Brain pericyte (primary cell): ENCODE measurements at regions not wholly inside any gene's neighbourhood (a gene's known extent, or its start where the extent isn't known, plus 50 kb on each side); places are given as distances from the start of the nearest gene placed in this dataset.

Experiments used
- DNase-seq: peaks from one replicate; pipeline ENCODE4 v3.0.0-alpha.2; 2012; ENCODE audit warnings: low read depth, low spot score

DNA sequence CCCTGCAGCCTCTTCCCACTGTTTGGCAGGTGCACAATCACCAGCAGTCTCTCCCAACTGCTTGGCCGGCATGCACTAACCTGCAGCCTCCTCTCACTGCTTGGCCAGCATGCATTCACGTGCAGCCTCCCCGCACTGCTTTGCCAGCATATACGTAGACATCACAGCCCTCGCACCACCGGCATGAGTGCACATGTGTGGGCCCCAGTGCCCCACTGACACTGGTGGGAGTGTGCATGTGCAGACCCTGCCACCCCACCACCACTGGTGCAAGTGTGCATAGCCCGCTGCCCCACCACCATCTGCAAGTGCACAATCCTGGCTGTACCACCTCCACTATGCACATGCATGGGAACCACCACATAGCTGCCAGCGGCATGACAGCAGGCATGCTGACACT lies 127.5 kb upstream of the SOX9 start:
- no peak for DNase-seq

DNA sequence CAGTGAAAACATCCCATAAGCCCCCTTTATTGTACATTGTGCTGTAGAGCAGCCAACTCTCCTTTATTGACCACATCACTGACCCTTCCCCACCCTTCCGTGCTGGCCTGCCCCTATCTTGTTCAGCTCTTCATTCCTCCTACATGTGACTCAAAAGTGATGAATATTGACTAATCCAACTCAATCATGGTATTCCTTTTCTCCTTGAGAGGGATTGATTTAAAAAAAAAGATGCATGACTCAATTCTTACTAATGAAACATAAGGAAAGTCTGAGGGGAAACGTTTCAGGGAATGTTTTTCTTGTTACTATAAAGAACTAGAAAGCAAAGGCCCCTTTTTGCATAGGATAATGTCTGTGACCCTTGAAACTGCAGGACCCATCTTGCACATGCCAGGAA lies 125.2 kb upstream of the SOX9 start:
- DNase-seq, result no peak

DNA sequence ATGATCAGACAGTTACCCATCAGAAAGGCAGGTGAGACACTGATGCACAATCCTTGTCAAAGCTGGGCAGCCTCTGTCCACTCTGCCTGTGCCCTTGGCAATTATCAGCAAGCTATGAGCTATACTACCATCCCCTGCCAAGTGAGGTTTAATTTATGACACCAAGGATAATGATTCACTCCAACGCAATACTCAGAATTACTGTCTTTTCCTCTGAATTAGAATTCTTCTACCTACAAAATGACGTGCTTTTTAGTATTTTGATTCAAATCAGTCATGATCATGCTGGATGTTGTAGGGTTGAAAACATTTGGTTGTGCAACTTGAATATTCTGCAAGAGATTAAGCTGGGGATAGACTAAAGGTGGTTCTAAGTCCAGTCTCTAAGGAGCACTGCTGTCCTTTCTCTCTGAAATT lies 116.8 kb upstream of the SOX9 start:
- no peak for DNase-seq

DNA sequence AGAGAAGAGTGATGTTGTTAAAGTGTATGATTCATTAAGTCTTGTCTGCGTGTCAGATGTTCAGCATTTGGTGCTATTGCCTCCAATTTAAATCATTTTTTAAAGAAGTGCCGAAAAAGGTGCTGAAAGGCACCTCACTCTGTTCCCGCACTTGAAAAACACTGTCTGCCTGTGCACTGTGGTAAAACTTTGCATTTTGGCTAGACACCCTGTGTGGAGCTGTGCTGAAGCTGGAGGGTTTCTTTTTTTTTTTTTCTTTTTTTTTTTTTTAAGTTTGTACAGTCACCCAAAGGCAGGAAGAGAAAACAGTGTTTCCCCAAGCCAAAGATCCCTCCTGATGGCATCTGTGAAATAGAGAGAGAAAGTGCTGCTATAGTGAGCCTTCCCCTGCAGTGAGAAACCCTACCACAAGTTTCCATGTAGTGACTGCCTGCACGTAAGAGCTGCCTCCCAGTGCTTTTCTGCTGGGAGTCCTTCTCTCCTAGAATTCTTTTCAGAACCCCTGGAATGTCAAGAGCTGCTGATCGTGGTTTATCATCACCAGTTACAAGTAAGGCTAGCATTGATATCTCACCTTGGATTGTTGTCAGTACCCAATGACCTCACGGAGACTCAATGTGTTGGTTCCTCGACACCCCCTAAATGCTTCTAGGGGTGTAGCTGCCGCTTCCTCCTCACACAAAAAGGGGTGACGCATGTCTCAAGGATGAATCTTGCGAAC lies 116.0 kb upstream of the SOX9 start:
- no peak for DNase-seq

GRCh38 chr17:72005332-72006163 lies 115.3 kb upstream of the SOX9 start:
- no peak for DNase-seq

DNA sequence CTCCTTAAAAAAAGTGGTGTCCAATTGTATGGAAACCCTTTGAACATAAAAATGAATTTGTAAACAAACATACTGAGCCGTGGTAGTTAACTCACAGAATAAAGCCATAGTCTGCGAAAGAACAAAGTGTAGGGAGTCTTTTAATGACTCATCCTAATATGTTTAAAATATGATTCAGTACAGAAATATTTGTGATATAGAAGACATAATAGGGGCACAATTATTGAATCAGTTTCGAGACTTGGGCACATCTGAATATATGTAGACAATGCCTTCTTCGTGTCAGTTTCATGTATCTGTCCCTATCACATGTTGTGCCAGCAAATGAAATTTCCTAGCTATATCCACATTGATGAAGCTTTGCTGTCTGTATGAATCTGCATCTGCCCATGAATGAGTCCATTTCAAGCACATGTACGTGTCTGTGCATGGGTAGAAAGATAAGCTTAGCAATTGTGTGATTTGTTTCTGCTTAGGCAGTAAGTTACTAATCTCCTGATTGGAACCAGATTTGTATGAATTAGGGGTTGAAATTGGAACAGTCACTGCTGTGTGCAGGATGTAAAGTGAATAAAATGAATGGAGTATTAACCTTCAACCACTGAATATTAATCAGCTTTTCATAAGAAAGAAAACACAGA lies 112.5 kb upstream of the SOX9 start:
- peak; percentile 8 for DNase-seq

DNA sequence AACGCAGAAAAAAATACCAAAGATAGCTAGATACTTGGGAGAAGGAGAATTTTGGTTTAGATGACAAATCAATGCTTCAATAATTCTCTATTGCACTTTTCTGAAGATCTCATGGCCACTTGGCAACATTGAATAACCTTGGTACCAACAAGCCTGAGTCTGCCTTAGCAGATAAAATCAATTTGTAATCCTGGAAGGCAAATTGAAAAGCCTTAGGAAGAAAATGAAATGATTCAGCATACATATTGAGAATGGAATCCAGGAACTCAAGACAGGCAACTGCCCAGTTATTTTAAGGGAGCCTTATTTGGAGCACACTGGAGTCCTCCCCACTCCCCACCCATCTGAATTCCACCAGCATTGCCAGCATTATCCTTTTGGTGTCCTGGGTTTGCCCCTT lies 109.3 kb upstream of the SOX9 start:
- no peak for DNase-seq

DNA sequence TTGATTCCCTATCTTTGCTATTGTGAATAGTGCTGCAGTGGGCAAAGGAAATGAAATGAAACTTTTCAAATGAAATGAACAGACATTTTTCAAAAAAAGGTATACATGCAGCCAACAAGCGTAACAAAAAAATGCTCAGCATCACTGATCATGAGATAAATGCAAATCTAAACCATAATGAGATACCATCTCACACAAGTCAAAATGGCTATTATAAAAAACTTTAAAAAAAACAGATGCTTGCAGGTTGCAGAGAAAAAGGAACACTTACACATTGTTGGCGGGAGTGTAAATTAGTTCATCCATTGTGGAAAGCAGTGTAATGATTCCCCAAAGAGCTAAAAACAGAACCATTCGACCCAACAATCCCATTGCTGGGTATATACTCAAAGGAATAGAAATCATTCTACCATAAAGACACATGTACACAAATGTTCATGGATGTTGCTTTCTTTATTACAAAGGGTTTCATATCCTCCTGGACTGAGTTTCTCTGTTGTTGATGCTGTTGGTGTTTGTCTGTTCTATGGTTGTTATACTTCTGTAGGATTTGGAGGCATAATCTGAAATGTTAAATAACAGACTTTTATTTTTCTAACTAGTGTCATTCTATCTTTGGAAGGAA lies 99.3 kb upstream of the SOX9 start:
- DNase-seq, result no peak

- DNase-seq, result no peak
Observed at GRCh38 chr17:72022328-72023275, 98.2 kb upstream of the SOX9 start.

DNA sequence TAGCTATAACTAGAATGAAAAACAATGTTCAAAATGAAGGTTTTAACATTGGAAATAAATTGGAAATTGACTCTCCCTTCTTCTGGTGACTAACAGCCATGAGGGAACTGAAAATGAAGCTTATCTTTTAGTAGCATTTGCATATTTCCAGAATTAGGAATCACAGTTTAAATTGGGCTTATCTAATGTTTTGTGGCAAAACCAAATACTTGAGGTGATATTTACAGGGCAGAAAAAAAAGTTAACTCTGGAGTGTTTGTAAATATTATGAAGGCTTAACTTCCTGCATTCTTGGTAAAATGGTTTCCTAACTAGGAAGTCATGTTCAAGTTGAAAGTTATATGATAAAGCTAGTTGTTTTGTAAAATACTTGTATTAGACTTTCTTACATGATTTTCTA lies 96.4 kb upstream of the SOX9 start:
- no peak for DNase-seq

DNA sequence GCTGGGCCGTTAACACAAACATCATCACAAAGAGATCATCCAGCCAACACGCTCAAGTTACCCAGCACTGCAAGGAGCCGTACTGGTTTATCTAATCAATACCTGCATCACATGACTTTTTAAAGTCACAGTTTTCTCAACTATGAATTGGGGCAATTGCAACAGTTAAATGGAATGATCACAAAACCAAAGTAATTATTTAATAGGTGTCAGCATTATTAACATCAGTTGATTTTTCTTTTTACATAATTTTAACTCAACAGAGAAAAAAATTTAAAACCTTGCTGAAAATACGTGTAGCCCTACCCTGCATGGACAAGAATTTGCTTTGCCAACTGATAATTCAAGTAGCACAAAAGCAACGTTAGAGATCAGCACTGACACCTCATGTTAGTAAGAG lies 95.7 kb upstream of the SOX9 start:
- DNase-seq, result no peak

DNA sequence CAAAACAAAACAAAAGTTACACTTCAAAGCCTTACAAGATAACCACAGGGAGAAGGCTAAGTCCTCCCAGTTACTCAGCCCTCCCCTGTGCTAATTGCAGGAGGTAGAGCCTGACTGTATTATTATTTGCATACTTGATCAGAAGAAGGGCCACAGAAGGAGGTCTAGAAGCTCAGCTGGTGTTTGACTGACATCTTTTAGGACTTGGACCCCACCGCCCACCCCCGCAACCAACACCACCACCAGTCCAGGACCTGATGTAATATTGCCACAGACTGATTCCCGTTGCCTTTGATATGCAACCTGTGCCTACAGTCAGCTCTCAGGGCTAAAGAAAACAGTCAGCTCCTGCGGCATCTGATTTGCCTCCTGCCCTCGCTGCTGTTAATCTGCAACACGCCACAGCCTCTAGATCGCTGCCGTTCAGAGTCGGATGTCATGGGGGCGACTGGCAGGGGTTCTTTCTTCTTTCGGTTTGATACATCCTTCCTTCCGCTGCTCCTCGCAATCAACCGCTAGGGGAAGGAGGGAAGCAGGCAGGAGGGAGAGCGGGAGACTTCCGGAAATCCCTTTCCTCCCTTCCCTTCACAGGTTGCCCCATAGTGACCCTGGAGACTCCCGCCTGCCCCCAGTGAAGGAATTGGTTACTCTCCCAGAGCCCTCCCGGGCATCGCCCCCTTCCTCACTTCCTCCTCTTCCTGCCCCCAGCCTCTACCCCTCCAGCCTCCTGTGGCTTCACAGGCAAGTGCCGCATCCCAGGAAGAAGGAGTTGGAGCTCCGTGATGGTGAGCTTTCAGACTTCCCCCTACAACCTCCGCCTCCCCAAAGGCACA lies 90.5 kb upstream of the SOX9 start:
- DNase-seq, result peak; percentile 13

- no peak for DNase-seq
Observed at GRCh38 chr17:72031219-72031884, 89.5 kb upstream of the SOX9 start.

GRCh38 chr17:72033334-72033733 lies 87.5 kb upstream of the SOX9 start:
- DNase-seq, result no peak

- no peak for DNase-seq
Observed at GRCh38 chr17:72034000-72034399, 86.8 kb upstream of the SOX9 start.

GRCh38 chr17:72038427-72038826 lies 82.4 kb upstream of the SOX9 start:
- DNase-seq, result no peak

GRCh38 chr17:72039490-72039889 lies 81.3 kb upstream of the SOX9 start:
- DNase-seq, result no peak

- DNase-seq, result no peak
Observed at GRCh38 chr17:72046178-72046577, 74.6 kb upstream of the SOX9 start.
